Right ventricle myocardium superior (tissue), 1 donor: ENCODE measurements at regions not wholly inside any gene's neighbourhood (a gene's known extent, or its start where the extent isn't known, plus 50 kb on each side); places are given as distances from the start of the nearest gene placed in this dataset.

Experiments used
- ATAC-seq: fragments of 200-7000 bp; cut with Tn5 transposase; one replicate; pipeline ENCODE4 v1.9.1; 2020; ENCODE audit warnings: mild to moderate bottlenecking; ENCODE audit not compliant: poor library complexity
- DNase-seq: peaks from one replicate; pipeline ENCODE4 v3.0.0-alpha.2; 2020
- intact Hi-C: fragments of 100-400 bp; cut with DNase I; formaldehyde crosslinking; loops from one replicate; pipeline ENCODE4 v1.11.2; 2022
- donor health status: DM: no; HTN: yes; CAD: no; lungs with severe emphysema.

- DNase-seq (no peak), ATAC-seq (no peak)
- intact Hi-C loops = no loop called here
These were observed 151.9 kb downstream of the SH3BGRL2 start for GRCh38 chr6:79782792-79783580.

DNA sequence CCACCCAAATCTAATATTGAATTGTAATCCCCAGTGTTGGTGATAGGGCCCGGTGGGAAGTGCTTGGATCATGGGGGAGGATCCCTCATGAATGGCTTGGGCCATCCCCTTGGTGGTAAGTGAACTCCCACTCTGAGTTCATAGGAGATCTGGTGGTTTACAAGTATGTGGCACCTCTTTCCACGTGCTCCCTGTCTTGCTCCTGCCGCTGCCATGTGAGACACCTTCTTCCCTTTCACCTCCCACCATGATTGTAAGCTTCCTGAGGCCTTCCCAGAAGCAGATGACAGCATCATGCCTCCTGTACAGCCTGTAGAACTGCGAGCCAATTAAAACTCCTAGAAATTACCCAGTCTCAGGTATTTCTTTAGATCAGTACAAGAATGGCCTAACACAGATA lies 150.8 kb downstream of the SH3BGRL2 start:
- intact Hi-C loops = no loop called here
- ATAC-seq (no peak), DNase-seq (no peak)

DNA sequence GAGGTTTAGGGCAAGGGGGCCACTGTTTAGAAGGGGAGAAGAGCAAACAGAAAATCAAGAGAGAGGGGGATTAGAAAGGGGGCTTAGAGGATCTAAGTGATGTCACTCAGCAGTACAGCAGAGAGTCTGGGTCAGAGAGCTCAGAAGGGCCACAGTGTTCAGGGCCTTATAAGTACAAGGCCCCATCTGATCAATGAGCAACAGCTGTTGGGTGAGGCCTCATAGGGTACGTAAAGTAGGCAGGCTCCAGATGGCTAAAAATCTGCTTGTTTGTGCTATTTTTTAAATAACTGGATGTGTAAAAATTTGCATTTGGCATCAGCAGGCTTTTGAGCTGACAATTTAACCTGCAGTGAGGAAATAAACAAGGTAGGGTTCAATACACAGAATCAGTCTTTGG lies 149.8 kb downstream of the SH3BGRL2 start:
- ATAC-seq (no peak), DNase-seq (no peak)
- intact Hi-C loops = no loop called here

GRCh38 chr6:79778816-79779215 lies 147.7 kb downstream of the SH3BGRL2 start:
- intact Hi-C loops = no loop called here
- ATAC-seq (no peak), DNase-seq (no peak)

- ATAC-seq = peak; percentile 98
- intact Hi-C loops = no loop called here
- DNase-seq = peak; percentile 84
These were observed 146.8 kb downstream of the SH3BGRL2 start for GRCh38 chr6:79777713-79778579.

GRCh38 chr6:79776076-79776475 lies 144.9 kb downstream of the SH3BGRL2 start:
- DNase-seq = no peak
- ATAC-seq = no peak

GRCh38 chr6:79775222-79775621 lies 144.1 kb downstream of the SH3BGRL2 start:
- no peak for DNase-seq
- ATAC-seq = no peak
- intact Hi-C loops = no loop called here

More at GRCh38 chr6:79776076-79776475, 144.9 kb downstream of the SH3BGRL2 start:
- intact Hi-C loops = no loop called here

DNA sequence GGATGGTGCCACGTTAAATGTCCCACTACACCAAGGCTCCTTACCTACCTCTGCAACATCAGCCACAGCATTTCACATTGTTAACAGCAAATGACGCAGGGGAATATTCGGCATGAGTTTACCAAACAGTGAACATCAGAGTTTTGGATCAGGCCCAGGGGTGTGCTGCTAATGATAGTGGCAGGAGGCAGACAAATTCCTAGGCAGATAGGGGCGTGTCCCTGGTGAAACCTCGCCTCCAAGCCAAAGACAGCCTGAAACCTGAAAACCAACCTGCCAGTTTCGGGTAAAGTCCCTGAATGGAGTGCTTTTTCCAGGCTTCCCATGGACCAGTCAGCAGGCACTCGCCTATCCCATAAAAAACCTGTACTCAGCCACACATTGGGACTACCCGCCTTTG lies 133.6 kb downstream of the SH3BGRL2 start:
- intact Hi-C loops = no loop called here
- ATAC-seq = no peak
- DNase-seq = no peak

DNA sequence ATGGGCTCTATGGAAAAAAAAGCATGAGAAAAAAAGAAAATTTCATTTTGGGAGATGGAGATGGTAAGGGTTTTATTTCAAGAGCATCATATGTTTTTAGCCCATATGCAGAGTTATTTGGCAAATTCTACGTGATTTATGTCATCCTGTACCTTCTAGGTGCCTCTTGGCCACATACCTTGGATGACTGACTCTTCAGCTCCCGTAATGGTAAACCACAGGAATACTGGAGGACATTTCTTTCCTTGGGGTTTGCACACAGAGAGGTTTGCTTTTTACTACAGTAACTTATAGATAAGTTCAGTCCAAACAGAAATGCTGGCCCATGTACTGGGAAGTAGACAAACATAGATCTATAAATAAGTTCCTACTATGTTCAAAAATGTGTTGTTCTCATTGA lies 132.2 kb downstream of the SH3BGRL2 start:
- ATAC-seq = no peak
- DNase-seq = no peak
- intact Hi-C loops = no loop called here

- intact Hi-C loops = no loop called here
- ATAC-seq (no peak), DNase-seq (no peak)
These were observed 131.2 kb downstream of the SH3BGRL2 start for GRCh38 chr6:79762370-79762769.

- no peak for ATAC-seq
These were observed 125.4 kb downstream of the SH3BGRL2 start for GRCh38 chr6:79756496-79756895.

GRCh38 chr6:79755967-79756366 lies 124.8 kb downstream of the SH3BGRL2 start:
- intact Hi-C loops = no loop called here
- DNase-seq (no peak), ATAC-seq (no peak)

More at GRCh38 chr6:79756496-79756895, 125.4 kb downstream of the SH3BGRL2 start:
- DNase-seq = no peak
- intact Hi-C loops = no loop called here
